ENCODE measurements at regions not wholly inside any gene's neighbourhood (a gene's known extent, or its start where the extent isn't known, plus 50 kb on each side); places are given as distances from the start of the nearest gene placed in this dataset.

DNA sequence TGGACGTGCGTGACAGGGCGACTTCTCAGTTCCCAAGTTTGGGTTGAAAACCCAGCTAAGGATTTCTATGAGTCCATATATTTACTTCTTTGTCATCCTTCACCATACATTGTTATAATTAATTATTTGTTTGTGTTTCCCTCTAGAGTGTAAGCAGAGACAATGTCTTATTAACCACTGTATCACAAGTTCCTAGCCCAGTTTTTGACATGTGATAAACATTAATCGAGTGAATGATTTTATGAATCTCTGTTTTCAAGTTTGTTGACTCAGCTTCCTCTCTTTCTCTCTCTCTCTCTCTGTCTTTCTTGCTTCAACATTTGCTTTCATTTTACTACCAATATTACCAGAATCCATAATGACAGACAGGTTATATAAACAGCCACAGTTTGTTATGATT, 1259.6 kb upstream of the TENM4 start:
- TF ChIP-seq EGR1 (IDR thresholded peaks at IDR 0.05; ENCODE audit: borderline replicate concordance, low read depth, low read length) (no peak), RAD21 (IDR thresholded peaks at IDR 0.05 in 1 of 2, conservative IDR thresholded peaks at IDR 0.05 in 1 of 2; ENCODE audit: low read depth in 2 of 2, low read length in 2 of 2) (no peak), POLR2AphosphoS5 (IDR thresholded peaks at IDR 0.05; ENCODE audit: low read depth, low read length) (no peak), RNF2 (IDR thresholded peaks at IDR 0.05; ENCODE audit: borderline replicate concordance, low read depth, low read length, missing control alignments, poor library complexity, severe bottlenecking) (no peak), TAF1 (IDR thresholded peaks at IDR 0.05; ENCODE audit: low read depth, low read length) (no peak), YY1 (IDR thresholded peaks at IDR 0.05; ENCODE audit: low read depth, low read length) (no peak), KDM1A (IDR thresholded peaks at IDR 0.05; ENCODE audit: borderline replicate concordance, low read length) (no peak), POLR2A (IDR thresholded peaks at IDR 0.05; ENCODE audit: control extremely low read depth in 1 of 2, low read depth in 2 of 2, low read length in 2 of 2) (no peak), HDAC2 (IDR thresholded peaks at IDR 0.05; ENCODE audit: borderline replicate concordance in 1 of 2, low read depth in 2 of 2, low read length in 2 of 2) (no peak), SIX5 (IDR thresholded peaks at IDR 0.05; ENCODE audit: low read depth, low read length) (no peak), MAFK (IDR thresholded peaks at IDR 0.05; ENCODE audit: low read depth, low read length) (no peak)
- TF ChIP-seq, protein P1, sequence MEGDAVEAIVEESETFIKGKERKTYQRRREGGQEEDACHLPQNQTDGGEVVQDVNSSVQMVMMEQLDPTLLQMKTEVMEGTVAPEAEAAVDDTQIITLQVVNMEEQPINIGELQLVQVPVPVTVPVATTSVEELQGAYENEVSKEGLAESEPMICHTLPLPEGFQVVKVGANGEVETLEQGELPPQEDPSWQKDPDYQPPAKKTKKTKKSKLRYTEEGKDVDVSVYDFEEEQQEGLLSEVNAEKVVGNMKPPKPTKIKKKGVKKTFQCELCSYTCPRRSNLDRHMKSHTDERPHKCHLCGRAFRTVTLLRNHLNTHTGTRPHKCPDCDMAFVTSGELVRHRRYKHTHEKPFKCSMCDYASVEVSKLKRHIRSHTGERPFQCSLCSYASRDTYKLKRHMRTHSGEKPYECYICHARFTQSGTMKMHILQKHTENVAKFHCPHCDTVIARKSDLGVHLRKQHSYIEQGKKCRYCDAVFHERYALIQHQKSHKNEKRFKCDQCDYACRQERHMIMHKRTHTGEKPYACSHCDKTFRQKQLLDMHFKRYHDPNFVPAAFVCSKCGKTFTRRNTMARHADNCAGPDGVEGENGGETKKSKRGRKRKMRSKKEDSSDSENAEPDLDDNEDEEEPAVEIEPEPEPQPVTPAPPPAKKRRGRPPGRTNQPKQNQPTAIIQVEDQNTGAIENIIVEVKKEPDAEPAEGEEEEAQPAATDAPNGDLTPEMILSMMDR (IDR thresholded peaks at IDR 0.05; ENCODE audit: control extremely low read depth in 1 of 3, insufficient read depth in 1 of 3, low read depth in 1 of 3, low read length in 3 of 3), result no peak
- TF ChIP-seq, protein P2, sequence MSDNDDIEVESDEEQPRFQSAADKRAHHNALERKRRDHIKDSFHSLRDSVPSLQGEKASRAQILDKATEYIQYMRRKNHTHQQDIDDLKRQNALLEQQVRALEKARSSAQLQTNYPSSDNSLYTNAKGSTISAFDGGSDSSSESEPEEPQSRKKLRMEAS (IDR thresholded peaks at IDR 0.05), result no peak
- TF ChIP-seq, protein P3, sequence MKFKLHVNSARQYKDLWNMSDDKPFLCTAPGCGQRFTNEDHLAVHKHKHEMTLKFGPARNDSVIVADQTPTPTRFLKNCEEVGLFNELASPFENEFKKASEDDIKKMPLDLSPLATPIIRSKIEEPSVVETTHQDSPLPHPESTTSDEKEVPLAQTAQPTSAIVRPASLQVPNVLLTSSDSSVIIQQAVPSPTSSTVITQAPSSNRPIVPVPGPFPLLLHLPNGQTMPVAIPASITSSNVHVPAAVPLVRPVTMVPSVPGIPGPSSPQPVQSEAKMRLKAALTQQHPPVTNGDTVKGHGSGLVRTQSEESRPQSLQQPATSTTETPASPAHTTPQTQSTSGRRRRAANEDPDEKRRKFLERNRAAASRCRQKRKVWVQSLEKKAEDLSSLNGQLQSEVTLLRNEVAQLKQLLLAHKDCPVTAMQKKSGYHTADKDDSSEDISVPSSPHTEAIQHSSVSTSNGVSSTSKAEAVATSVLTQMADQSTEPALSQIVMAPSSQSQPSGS (IDR thresholded peaks at IDR 0.05; ENCODE audit: low read length), result no peak

Data from H1 (cell line).